WI38 (cell line): ENCODE measurements at regions not wholly inside any gene's neighbourhood (a gene's known extent, or its start where the extent isn't known, plus 50 kb on each side); places are given as distances from the start of the nearest gene placed in this dataset.

Experiments
- H3K4me3 ChIP-seq: 2 replicates; pipeline ENCODE4 v1.5.1; 2011; ENCODE audit warnings: low read depth, mild to moderate bottlenecking, control low read depth, low read length
- CTCF ChIP-seq: IDR thresholded peaks from 2 replicates; pipeline ENCODE4 v1.5.1; 2012; ENCODE audit warnings: low read depth, mild to moderate bottlenecking, control low read depth, low read length

DNA sequence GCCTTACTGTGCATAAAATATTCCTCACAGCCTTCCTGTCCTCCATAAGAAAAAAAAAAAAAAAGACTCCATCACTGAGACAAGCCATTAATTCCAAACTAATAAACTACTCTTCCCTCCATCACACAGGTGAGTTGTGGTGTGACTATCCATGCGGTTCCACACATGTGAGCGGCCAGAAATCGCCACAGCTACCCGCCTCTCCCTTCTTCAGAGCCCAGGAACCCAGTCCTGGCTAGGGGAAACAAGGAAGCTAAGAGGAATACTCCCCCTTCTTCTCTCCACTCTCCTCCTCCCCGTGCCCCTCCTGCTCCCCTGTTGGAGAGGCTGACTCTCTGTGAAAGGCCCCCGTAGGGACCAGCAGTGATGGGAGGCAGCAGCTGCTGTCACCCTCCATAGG is 128.6 kb upstream of the ARID1B start:
- H3K4me3 ChIP-seq = no peak overlapping the region
- no peak for TF ChIP-seq CTCF

DNA sequence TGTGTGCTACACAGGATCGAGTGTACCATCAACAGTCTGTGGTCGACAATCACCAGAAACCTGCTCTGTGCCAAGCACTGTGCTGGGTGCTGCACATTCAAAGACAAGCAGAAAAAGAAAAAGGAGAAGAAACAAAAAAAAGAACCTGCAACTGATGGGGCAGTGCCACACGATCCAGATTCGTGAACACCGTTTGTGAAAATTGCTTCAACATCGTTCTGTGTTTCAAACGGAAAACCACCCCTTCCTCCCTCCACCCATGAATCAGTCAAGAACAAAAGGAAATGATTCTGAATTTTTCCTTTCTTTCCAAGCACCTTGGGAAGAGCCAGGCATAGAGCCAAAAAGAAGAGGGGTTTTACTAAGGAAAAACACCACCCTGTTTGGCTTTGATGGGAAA is 129.2 kb upstream of the ARID1B start:
- H3K4me3 ChIP-seq = no peak overlapping the region
- no peak for TF ChIP-seq CTCF

- no peak overlapping the region for H3K4me3 ChIP-seq
- no peak for TF ChIP-seq CTCF
Observed at GRCh38 chr6:156647140-156647784, 129.9 kb upstream of the ARID1B start.

GRCh38 chr6:156646496-156646895 is 130.7 kb upstream of the ARID1B start:
- no peak for TF ChIP-seq CTCF
- no peak overlapping the region for H3K4me3 ChIP-seq

- no peak for TF ChIP-seq CTCF
- no peak overlapping the region for H3K4me3 ChIP-seq
Observed at GRCh38 chr6:156645097-156645496, 132.1 kb upstream of the ARID1B start.

DNA sequence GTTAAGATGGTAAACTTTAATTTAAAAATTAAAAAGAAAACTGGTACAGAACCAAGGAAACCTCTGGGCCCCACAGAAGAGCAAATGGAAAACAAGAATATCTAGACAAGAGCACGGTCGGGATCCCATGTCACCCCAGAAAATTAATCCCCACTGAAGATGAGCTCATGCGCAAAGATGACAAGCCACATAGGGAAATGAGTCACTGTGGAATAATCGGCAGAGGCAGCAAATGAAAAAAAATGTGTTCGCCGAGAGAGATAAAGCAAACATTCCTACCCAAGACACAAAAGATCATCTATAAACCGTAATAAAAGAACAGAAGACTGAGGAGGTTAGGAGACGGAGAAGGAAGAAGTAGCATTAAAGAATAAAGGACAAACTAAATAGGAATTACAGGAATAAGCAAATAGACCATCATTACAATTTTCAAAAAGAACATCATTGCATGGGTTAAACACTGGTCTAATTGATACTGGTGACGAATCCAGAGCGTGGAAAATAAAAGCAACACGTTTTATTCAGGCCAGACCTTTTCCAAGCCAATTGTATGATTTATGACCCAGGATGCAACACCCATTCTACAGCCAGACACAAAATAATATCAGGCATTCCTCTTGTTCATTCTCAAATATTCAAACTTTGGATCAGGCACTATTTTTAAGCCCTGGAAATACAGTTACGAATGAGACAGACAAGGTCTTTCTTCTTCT is 138.0 kb upstream of the ARID1B start:
- no peak overlapping the region for H3K4me3 ChIP-seq
- TF ChIP-seq CTCF = no peak

DNA sequence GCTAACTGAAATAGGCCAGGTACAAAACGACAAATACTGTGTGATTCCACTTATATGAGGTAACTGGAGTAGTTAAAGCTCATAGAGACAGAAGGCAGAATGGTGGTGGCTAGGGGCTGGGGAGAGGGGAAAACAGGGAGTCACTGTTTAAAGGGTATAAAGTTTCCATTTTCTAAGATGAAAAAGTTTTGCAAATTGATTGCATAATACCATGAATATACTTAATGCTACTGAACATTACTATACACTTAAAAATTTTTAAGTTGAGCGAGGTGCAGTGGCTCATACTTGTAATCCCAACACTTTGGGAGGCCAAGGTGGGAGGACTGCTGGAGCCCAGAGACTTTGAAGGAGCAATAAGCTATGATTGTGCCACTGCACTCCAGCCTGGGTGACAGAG is 138.6 kb upstream of the ARID1B start:
- H3K4me3 ChIP-seq = no peak overlapping the region
- no peak for TF ChIP-seq CTCF
